ENCODE measurements at regions not wholly inside any gene's neighbourhood (a gene's known extent, or its start where the extent isn't known, plus 50 kb on each side); places are given as distances from the start of the nearest gene placed in this dataset.

GRCh38 chr15:93213281-93213680, 124.3 kb upstream of the RGMA start:
- DNase-seq (ENCODE audit: extremely low read depth, low read depth), result no peak
- H3K4me3 ChIP-seq (replicated peaks; ENCODE audit: low read depth, low read length), result no peak overlapping the region
- TF ChIP-seq CTCF (IDR thresholded peaks at IDR 0.05; ENCODE audit: low read depth, low read length, missing control alignments), result no peak

GRCh38 chr15:93212578-93212977, 123.6 kb upstream of the RGMA start:
- H3K4me3 ChIP-seq (replicated peaks; ENCODE audit: low read depth, low read length), result no peak overlapping the region
- TF ChIP-seq CTCF (IDR thresholded peaks at IDR 0.05; ENCODE audit: low read depth, low read length, missing control alignments), result no peak
- no peak for DNase-seq (ENCODE audit: extremely low read depth, low read depth)

GRCh38 chr15:93210995-93211394, 122.0 kb upstream of the RGMA start:
- TF ChIP-seq CTCF (IDR thresholded peaks at IDR 0.05; ENCODE audit: low read depth, low read length, missing control alignments), result no peak
- H3K4me3 ChIP-seq (replicated peaks; ENCODE audit: low read depth, low read length), result no peak overlapping the region
- no peak for DNase-seq (ENCODE audit: extremely low read depth, low read depth)

- H3K4me3 ChIP-seq (replicated peaks; ENCODE audit: low read depth, low read length), result no peak overlapping the region
- DNase-seq (ENCODE audit: extremely low read depth, low read depth), result no peak
- no peak for TF ChIP-seq CTCF (IDR thresholded peaks at IDR 0.05; ENCODE audit: low read depth, low read length, missing control alignments)
Measured at GRCh38 chr15:93209690-93210445, 120.9 kb upstream of the RGMA start.

- H3K4me3 ChIP-seq (replicated peaks; ENCODE audit: low read depth, low read length), result no peak overlapping the region
- TF ChIP-seq CTCF (IDR thresholded peaks at IDR 0.05; ENCODE audit: low read depth, low read length, missing control alignments), result no peak
- DNase-seq (ENCODE audit: extremely low read depth, low read depth), result no peak
Measured at GRCh38 chr15:93206893-93207292, 117.9 kb upstream of the RGMA start.

- no peak overlapping the region for H3K4me3 ChIP-seq (replicated peaks; ENCODE audit: low read depth, low read length)
- TF ChIP-seq CTCF (IDR thresholded peaks at IDR 0.05; ENCODE audit: low read depth, low read length, missing control alignments), result no peak
- DNase-seq (ENCODE audit: extremely low read depth, low read depth), result no peak
Measured at GRCh38 chr15:93205413-93205812, 116.4 kb upstream of the RGMA start.

GRCh38 chr15:93203036-93203435, 114.0 kb upstream of the RGMA start:
- no peak for DNase-seq (ENCODE audit: extremely low read depth, low read depth)
- no peak for TF ChIP-seq CTCF (IDR thresholded peaks at IDR 0.05; ENCODE audit: low read depth, low read length, missing control alignments)
- no peak overlapping the region for H3K4me3 ChIP-seq (replicated peaks; ENCODE audit: low read depth, low read length)
